GM19467 (cell line): ENCODE measurements at regions not wholly inside any gene's neighbourhood (a gene's known extent, or its start where the extent isn't known, plus 50 kb on each side); places are given as distances from the start of the nearest gene placed in this dataset.

Experiments used
- ATAC-seq: cut with Tn5 transposase; IDR thresholded peaks from one replicate; pipeline ENCODE4 v1.9.1; 2021; ENCODE audit warnings: mild to moderate bottlenecking, moderate library complexity; ENCODE audit not compliant: unreplicated experiment

GRCh38 chr11:97361812-97362378 lies 972.1 kb downstream of the JRKL start:
- no peak for ATAC-seq

GRCh38 chr11:97363331-97363730 lies 973.5 kb downstream of the JRKL start:
- ATAC-seq: no peak

- ATAC-seq: no peak
Measured at GRCh38 chr11:97364047-97364446, 974.2 kb downstream of the JRKL start.

- no peak for ATAC-seq
Measured at GRCh38 chr11:97367406-97368083, 977.7 kb downstream of the JRKL start.

GRCh38 chr11:97389270-97389669 lies 999.5 kb downstream of the JRKL start:
- ATAC-seq: no peak

- no peak for ATAC-seq
Measured at GRCh38 chr11:97398246-97398645, 1008.4 kb downstream of the JRKL start.

GRCh38 chr11:97409141-97409540 lies 1019.3 kb downstream of the JRKL start:
- ATAC-seq: no peak

- no peak for ATAC-seq
Measured at GRCh38 chr11:97414801-97415200, 1025.0 kb downstream of the JRKL start.

GRCh38 chr11:97419729-97420128 lies 1029.9 kb downstream of the JRKL start:
- no peak for ATAC-seq

GRCh38 chr11:97428247-97428790 lies 1038.5 kb downstream of the JRKL start:
- ATAC-seq: no peak

GRCh38 chr11:97430877-97431276 lies 1041.1 kb downstream of the JRKL start:
- no peak for ATAC-seq

GRCh38 chr11:97432926-97433325 lies 1043.1 kb downstream of the JRKL start:
- ATAC-seq: no peak

GRCh38 chr11:97445561-97445960 lies 1055.7 kb downstream of the JRKL start:
- no peak for ATAC-seq

- ATAC-seq: no peak
Measured at GRCh38 chr11:97451441-97451840, 1061.6 kb downstream of the JRKL start.

- no peak for ATAC-seq
Measured at GRCh38 chr11:97454988-97455387, 1065.2 kb downstream of the JRKL start.

GRCh38 chr11:97460091-97460490 lies 1070.3 kb downstream of the JRKL start:
- no peak for ATAC-seq

GRCh38 chr11:97461044-97461880 lies 1071.4 kb downstream of the JRKL start:
- no peak for ATAC-seq

- no peak for ATAC-seq
Measured at GRCh38 chr11:97461934-97462333, 1072.1 kb downstream of the JRKL start.

- no peak for ATAC-seq
Measured at GRCh38 chr11:97463891-97464290, 1074.1 kb downstream of the JRKL start.

GRCh38 chr11:97471480-97471879 lies 1081.7 kb downstream of the JRKL start:
- no peak for ATAC-seq

GRCh38 chr11:97487387-97487786 lies 1097.6 kb downstream of the JRKL start:
- no peak for ATAC-seq

GRCh38 chr11:97498891-97499290 lies 1109.1 kb downstream of the JRKL start:
- ATAC-seq: no peak
